Liver (tissue), 3 donors: ENCODE measurements at regions not wholly inside any gene's neighbourhood (a gene's known extent, or its start where the extent isn't known, plus 50 kb on each side); places are given as distances from the start of the nearest gene placed in this dataset.

Experiments used
- FOXA1 ChIP-seq: IDR thresholded peaks from 2 replicates; pipeline ENCODE4 v1.6.1; 2016; ENCODE audit warnings: antibody characterized with exemption
- FOXA2 ChIP-seq: IDR thresholded peaks from 2 replicates; pipeline ENCODE4 v1.6.1; 2016; ENCODE audit warnings: antibody characterized with exemption
- GABPA ChIP-seq, 2 donors: IDR thresholded peaks in 1 of 2; conservative IDR thresholded peaks in 1 of 2; 2 replicates each; pipeline ENCODE4 v1.6.1; 2016; ENCODE audit warnings: antibody characterized with exemption in 2 of 2, mild to moderate bottlenecking in 1 of 2, moderate library complexity in 1 of 2
- RXRA ChIP-seq, 2 donors: IDR thresholded peaks; 2 replicates each; pipeline ENCODE4 v1.6.1; 2017 to 2018; ENCODE audit warnings: antibody characterized with exemption in 2 of 2, mild to moderate bottlenecking in 1 of 2
- TAF1 ChIP-seq: conservative IDR thresholded peaks from 2 replicates; pipeline ENCODE4 v1.6.1; 2016; ENCODE audit warnings: antibody characterized with exemption, mild to moderate bottlenecking
- TF ChIP-seq, protein P1 (sequence below): fragments of 150-350 bp; IDR thresholded peaks from 2 replicates; pipeline ENCODE4 v1.5.1; 2017; ENCODE audit warnings: improper control_type of control experiment, low read depth, low read length; ENCODE audit not compliant: missing input control
- TF ChIP-seq, protein P2 (sequence below): IDR thresholded peaks from 2 replicates; pipeline ENCODE4 v1.6.1; 2016; ENCODE audit warnings: antibody characterized with exemption
- TF ChIP-seq, protein P3 (sequence below): IDR thresholded peaks from 2 replicates; pipeline ENCODE4 v1.6.1; 2016; ENCODE audit warnings: antibody characterized with exemption, mild to moderate bottlenecking
- donor health status: healthy.
- donor health status: healthy.

GRCh38 chr16:54585998-54586340, 299.4 kb upstream of the IRX3 start:
- TF ChIP-seq, protein P1, sequence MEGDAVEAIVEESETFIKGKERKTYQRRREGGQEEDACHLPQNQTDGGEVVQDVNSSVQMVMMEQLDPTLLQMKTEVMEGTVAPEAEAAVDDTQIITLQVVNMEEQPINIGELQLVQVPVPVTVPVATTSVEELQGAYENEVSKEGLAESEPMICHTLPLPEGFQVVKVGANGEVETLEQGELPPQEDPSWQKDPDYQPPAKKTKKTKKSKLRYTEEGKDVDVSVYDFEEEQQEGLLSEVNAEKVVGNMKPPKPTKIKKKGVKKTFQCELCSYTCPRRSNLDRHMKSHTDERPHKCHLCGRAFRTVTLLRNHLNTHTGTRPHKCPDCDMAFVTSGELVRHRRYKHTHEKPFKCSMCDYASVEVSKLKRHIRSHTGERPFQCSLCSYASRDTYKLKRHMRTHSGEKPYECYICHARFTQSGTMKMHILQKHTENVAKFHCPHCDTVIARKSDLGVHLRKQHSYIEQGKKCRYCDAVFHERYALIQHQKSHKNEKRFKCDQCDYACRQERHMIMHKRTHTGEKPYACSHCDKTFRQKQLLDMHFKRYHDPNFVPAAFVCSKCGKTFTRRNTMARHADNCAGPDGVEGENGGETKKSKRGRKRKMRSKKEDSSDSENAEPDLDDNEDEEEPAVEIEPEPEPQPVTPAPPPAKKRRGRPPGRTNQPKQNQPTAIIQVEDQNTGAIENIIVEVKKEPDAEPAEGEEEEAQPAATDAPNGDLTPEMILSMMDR: no peak
- TF ChIP-seq TAF1 (no peak), GABPA (IDR thresholded peaks at IDR 0.05 in 1 of 2, conservative IDR thresholded peaks at IDR 0.05 in 1 of 2) (no peak), FOXA2 (no peak), FOXA1 (no peak), RXRA (IDR thresholded peaks at IDR 0.05) (no peak)
- TF ChIP-seq, protein P2, sequence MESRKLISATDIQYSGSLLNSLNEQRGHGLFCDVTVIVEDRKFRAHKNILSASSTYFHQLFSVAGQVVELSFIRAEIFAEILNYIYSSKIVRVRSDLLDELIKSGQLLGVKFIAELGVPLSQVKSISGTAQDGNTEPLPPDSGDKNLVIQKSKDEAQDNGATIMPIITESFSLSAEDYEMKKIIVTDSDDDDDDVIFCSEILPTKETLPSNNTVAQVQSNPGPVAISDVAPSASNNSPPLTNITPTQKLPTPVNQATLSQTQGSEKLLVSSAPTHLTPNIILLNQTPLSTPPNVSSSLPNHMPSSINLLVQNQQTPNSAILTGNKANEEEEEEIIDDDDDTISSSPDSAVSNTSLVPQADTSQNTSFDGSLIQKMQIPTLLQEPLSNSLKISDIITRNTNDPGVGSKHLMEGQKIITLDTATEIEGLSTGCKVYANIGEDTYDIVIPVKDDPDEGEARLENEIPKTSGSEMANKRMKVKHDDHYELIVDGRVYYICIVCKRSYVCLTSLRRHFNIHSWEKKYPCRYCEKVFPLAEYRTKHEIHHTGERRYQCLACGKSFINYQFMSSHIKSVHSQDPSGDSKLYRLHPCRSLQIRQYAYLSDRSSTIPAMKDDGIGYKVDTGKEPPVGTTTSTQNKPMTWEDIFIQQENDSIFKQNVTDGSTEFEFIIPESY: no peak
- TF ChIP-seq, protein P3, sequence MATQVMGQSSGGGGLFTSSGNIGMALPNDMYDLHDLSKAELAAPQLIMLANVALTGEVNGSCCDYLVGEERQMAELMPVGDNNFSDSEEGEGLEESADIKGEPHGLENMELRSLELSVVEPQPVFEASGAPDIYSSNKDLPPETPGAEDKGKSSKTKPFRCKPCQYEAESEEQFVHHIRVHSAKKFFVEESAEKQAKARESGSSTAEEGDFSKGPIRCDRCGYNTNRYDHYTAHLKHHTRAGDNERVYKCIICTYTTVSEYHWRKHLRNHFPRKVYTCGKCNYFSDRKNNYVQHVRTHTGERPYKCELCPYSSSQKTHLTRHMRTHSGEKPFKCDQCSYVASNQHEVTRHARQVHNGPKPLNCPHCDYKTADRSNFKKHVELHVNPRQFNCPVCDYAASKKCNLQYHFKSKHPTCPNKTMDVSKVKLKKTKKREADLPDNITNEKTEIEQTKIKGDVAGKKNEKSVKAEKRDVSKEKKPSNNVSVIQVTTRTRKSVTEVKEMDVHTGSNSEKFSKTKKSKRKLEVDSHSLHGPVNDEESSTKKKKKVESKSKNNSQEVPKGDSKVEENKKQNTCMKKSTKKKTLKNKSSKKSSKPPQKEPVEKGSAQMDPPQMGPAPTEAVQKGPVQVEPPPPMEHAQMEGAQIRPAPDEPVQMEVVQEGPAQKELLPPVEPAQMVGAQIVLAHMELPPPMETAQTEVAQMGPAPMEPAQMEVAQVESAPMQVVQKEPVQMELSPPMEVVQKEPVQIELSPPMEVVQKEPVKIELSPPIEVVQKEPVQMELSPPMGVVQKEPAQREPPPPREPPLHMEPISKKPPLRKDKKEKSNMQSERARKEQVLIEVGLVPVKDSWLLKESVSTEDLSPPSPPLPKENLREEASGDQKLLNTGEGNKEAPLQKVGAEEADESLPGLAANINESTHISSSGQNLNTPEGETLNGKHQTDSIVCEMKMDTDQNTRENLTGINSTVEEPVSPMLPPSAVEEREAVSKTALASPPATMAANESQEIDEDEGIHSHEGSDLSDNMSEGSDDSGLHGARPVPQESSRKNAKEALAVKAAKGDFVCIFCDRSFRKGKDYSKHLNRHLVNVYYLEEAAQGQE: no peak
